ENCODE measurements at regions not wholly inside any gene's neighbourhood (a gene's known extent, or its start where the extent isn't known, plus 50 kb on each side); places are given as distances from the start of the nearest gene placed in this dataset.

DNA sequence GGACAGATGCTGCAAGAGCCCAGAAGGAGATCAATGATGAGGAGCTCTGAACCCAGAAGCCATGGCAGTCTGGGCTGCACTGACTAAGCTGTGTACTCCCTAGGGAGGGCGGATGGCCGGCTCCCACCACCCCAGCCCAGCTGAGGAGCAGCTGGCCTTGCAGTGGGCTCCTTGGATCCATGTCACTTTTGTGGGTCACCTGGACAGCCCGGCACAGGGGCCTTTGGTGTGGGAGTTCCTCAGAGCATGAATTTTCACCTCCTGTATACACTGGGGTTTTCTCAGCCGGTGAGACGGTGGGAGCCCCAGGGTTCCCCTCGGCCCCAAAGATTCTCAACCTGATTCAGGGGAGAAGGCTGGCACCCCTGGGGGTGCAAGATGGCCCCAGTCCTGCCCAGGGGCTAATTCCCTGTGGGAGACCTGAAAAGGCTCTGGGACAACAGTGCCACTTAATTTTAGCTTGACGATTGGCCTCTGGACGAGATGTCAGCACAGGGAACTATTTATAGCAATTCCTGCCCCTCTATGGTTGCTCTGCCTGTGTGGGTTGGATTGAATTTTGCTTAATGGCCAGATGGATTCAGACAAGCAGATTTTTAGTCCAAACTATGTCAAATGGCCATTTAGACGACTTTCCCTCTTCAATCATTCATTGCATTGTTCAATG, 121.6 kb upstream of the PMEPA1 start:
- TF ChIP-seq CTCF (IDR thresholded peaks at IDR 0.05) (no peak), POLR2A (IDR thresholded peaks at IDR 0.05) (no peak)
